WI38 (cell line): ENCODE measurements at regions not wholly inside any gene's neighbourhood (a gene's known extent, or its start where the extent isn't known, plus 50 kb on each side); places are given as distances from the start of the nearest gene placed in this dataset.

Source experiments
- H3K4me3 ChIP-seq: 2 replicates; pipeline ENCODE4 v1.5.1; 2011; ENCODE audit warnings: low read depth, mild to moderate bottlenecking, control low read depth, low read length
- CTCF ChIP-seq: IDR thresholded peaks from 2 replicates; pipeline ENCODE4 v1.5.1; 2012; ENCODE audit warnings: low read depth, mild to moderate bottlenecking, control low read depth, low read length

- TF ChIP-seq CTCF, result no peak
- H3K4me3 ChIP-seq, result no peak overlapping the region
These were observed 99.0 kb upstream of the CPEB2 start for GRCh38 chr4:14903321-14903720.

- H3K4me3 ChIP-seq, result no peak overlapping the region
- no peak for TF ChIP-seq CTCF
These were observed 95.5 kb upstream of the CPEB2 start for GRCh38 chr4:14906805-14907204.

GRCh38 chr4:14908635-14909034, 93.6 kb upstream of the CPEB2 start:
- no peak overlapping the region for H3K4me3 ChIP-seq

GRCh38 chr4:14910411-14910810, 91.9 kb upstream of the CPEB2 start:
- H3K4me3 ChIP-seq, result no peak overlapping the region
- TF ChIP-seq CTCF, result no peak

More at GRCh38 chr4:14908635-14909034, 93.6 kb upstream of the CPEB2 start:
- TF ChIP-seq CTCF, result no peak

- no peak for TF ChIP-seq CTCF
- no peak overlapping the region for H3K4me3 ChIP-seq
These were observed 89.9 kb upstream of the CPEB2 start for GRCh38 chr4:14912426-14912825.

GRCh38 chr4:14915018-14915417, 87.3 kb upstream of the CPEB2 start:
- no peak overlapping the region for H3K4me3 ChIP-seq
- no peak for TF ChIP-seq CTCF

GRCh38 chr4:14916554-14917297, 85.6 kb upstream of the CPEB2 start:
- no peak for TF ChIP-seq CTCF

More at GRCh38 chr4:14916554-14917297, 85.6 kb upstream of the CPEB2 start:
- no peak overlapping the region for H3K4me3 ChIP-seq
